Bone marrow (tissue), 2 donors: ENCODE measurements at regions not wholly inside any gene's neighbourhood (a gene's known extent, or its start where the extent isn't known, plus 50 kb on each side); places are given as distances from the start of the nearest gene placed in this dataset.

Source experiments
- DNase-seq, 2 donors: peaks; one replicate each; lab custom pipeline; 2025; lab: John Stamatoyannopoulos, UW

GRCh38 chr13:24050292-24050711, 110.2 kb upstream of the SPATA13 start:
- no peak for DNase-seq

- DNase-seq = no peak
Measured at GRCh38 chr13:24050796-24051715, 109.5 kb upstream of the SPATA13 start.

GRCh38 chr13:24052547-24053518, 107.7 kb upstream of the SPATA13 start:
- DNase-seq = no peak

- DNase-seq = peak in 1 of 2 donors; percentile 50
Measured at GRCh38 chr13:24053519-24054251, 106.8 kb upstream of the SPATA13 start.

- DNase-seq = no peak
Measured at GRCh38 chr13:24056616-24057137, 103.8 kb upstream of the SPATA13 start.

- DNase-seq = no peak
Measured at GRCh38 chr13:24060993-24061392, 99.5 kb upstream of the SPATA13 start.

- DNase-seq = peak in 1 of 2 donors; percentile 62
Measured at GRCh38 chr13:24063281-24063877, 97.1 kb upstream of the SPATA13 start.

- DNase-seq = no peak
Measured at GRCh38 chr13:24064371-24064770, 96.1 kb upstream of the SPATA13 start.

- DNase-seq = no peak
Measured at GRCh38 chr13:24065176-24065575, 95.3 kb upstream of the SPATA13 start.

GRCh38 chr13:24066405-24067295, 93.9 kb upstream of the SPATA13 start:
- DNase-seq = no peak

GRCh38 chr13:24068472-24068871, 92.0 kb upstream of the SPATA13 start:
- no peak for DNase-seq

GRCh38 chr13:24071016-24071415, 89.5 kb upstream of the SPATA13 start:
- DNase-seq = no peak

- no peak for DNase-seq
Measured at GRCh38 chr13:24071423-24072075, 89.0 kb upstream of the SPATA13 start.

GRCh38 chr13:24073657-24074056, 86.9 kb upstream of the SPATA13 start:
- no peak for DNase-seq

GRCh38 chr13:24074678-24075077, 85.8 kb upstream of the SPATA13 start:
- DNase-seq = peak in 1 of 2 donors; percentile 66

- DNase-seq = no peak
Measured at GRCh38 chr13:24075137-24075975, 85.2 kb upstream of the SPATA13 start.

GRCh38 chr13:24076109-24076508, 84.4 kb upstream of the SPATA13 start:
- DNase-seq = no peak

GRCh38 chr13:24076636-24077035, 83.9 kb upstream of the SPATA13 start:
- DNase-seq = no peak

- DNase-seq = no peak
Measured at GRCh38 chr13:24080134-24080533, 80.4 kb upstream of the SPATA13 start.
